ENCODE measurements at regions not wholly inside any gene's neighbourhood (a gene's known extent, or its start where the extent isn't known, plus 50 kb on each side); places are given as distances from the start of the nearest gene placed in this dataset.

DNA sequence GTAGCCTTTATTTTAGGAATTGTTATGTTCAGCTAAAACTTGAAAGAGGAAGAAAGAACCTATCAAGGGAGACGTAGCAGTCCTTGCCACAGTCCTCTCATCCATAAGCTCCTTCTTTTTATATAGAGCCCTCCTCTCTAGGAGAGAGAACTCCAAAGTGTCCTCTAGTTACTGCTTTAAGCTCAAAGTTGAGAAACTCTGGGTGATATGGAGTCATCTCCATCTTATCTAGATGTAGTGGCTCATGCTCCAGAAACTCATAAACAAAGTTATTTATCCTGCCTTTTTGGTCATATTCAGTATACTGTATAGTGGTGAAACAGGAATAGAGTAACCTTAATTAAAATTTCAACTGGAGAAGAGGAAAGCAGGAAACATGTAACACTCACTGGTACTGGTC, 90.4 kb upstream of the ATF7IP start:
- CTCF ChIA-PET = interaction anchor here (1.1 to 2.2 kb wide), 6 partner anchors 9 to 279 kb away, joined by 3 to 7 read pairs (median 3); no protein-coding TSS in a partner anchor
- no peak for DNase-seq (ENCODE audit: extremely low spot score)
- POLR2A ChIA-PET = no interaction called here
- TF ChIP-seq CTCF (IDR thresholded peaks at IDR 0.05; ENCODE audit: control extremely low read depth, extremely low read depth, low read depth, missing control alignments) = no peak

DNA sequence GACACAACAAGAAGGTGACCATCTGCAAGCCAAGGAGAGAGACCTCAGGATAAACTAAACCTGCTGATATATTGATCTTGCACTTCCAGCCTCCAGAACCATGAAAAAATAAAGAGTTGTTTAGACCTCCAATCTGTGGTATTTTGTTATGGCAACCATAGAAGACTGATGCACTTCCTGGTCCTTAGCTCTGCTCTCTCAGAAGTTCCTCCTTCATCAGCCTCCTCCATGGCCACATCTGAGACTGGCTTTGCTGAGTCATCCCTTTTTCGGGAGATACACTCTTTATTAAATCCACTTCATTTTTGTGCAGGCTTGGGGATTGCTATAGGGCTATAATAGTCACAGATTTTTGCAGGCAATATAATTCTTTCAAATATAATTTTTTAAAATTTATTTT, 89.6 kb upstream of the ATF7IP start:
- POLR2A ChIA-PET = no interaction called here
- CTCF ChIA-PET = interaction anchor here (1.3 to 2.2 kb wide), 3 partner anchors 10 to 38 kb away, joined by 5 to 7 read pairs (median 6); no protein-coding TSS in a partner anchor

GRCh38 chr12:14278294-14278953, 87.1 kb upstream of the ATF7IP start:
- DNase-seq (ENCODE audit: extremely low spot score) = peak; percentile 45
- ChIA-PET CTCF (interaction anchor here (0.9 to 1.7 kb wide), 5 partner anchors 11 to 175 kb away, joined by 3 to 4 read pairs (median 3); no protein-coding TSS in a partner anchor), POLR2A (interaction anchor here (0.6 kb wide), 2 partner anchors 10 to 1625 kb away, joined by 3 to 12 read pairs; no protein-coding TSS in a partner anchor)
- no peak for TF ChIP-seq CTCF (IDR thresholded peaks at IDR 0.05; ENCODE audit: control extremely low read depth, extremely low read depth, low read depth, missing control alignments)

More for the DNA sequence above, 89.6 kb upstream of the ATF7IP start:
- no peak for DNase-seq (ENCODE audit: extremely low spot score)
- no peak for TF ChIP-seq CTCF (IDR thresholded peaks at IDR 0.05; ENCODE audit: control extremely low read depth, extremely low read depth, low read depth, missing control alignments)

DNA sequence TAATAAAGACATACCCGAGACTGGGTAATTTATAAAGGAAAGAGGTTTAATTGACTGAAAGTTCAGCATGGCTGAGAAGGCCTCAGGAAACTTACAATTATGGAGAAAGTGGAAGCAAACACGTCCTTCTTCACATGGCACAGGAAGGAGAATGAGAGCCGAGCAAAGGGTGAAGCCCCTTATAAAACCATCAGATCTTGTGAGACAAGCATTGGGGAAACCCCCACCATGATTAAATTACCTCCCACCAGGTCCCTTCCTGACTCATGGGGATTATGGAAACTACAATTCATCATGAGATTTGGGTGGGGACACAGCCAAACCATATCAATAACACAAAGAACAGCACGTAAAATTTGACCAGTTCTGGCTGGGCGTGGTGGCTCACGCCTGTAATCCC, 85.6 kb upstream of the ATF7IP start:
- DNase-seq (ENCODE audit: extremely low spot score) = no peak
- CTCF ChIA-PET = interaction anchor here (1.5 kb wide), 1 partner anchor 17 kb away, joined by 3 read pairs; no protein-coding TSS in a partner anchor
- POLR2A ChIA-PET = interaction anchor here (0.6 kb wide), 1 partner anchor 86 kb away, joined by 6 read pairs; the partner anchor contains the start of gene ATF7IP
- TF ChIP-seq CTCF (IDR thresholded peaks at IDR 0.05; ENCODE audit: control extremely low read depth, extremely low read depth, low read depth, missing control alignments) = no peak

DNA sequence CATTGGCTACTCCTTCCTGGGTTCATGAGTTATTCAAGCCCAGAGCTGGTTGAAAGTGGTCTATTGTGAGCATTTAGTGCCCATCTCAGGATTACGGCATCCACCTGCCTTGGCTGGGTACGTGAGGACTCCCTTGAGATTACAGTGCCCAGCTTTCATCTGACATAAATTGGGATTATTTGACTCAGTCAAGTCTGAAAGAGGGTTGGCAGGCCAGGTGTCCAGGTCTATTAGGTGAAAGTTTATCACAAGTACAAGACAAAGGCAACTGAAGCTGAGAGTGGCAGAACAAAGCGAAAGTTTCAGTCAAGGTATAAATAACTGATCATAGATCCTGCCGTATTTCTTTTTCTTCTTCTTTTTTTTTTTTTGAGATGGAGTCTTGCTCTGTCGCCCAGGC, 84.6 kb upstream of the ATF7IP start:
- TF ChIP-seq CTCF (IDR thresholded peaks at IDR 0.05; ENCODE audit: control extremely low read depth, extremely low read depth, low read depth, missing control alignments) = no peak
- POLR2A ChIA-PET = interaction anchor here (0.6 kb wide), 1 partner anchor 123 kb away, joined by 3 read pairs; no protein-coding TSS in a partner anchor
- DNase-seq (ENCODE audit: extremely low spot score) = no peak
- CTCF ChIA-PET = interaction anchor here (1.1 to 1.8 kb wide), 2 partner anchors 10 to 43 kb away, joined by 3 to 4 read pairs; no protein-coding TSS in a partner anchor

- CTCF ChIA-PET = interaction anchor here (0.8 to 1.8 kb wide), 2 partner anchors 9 to 84 kb away, joined by 4 read pairs; partner anchors contain the start of gene ATF7IP
Measured at GRCh38 chr12:14281539-14281938, 83.9 kb upstream of the ATF7IP start.

More at GRCh38 chr12:14281539-14281938, 83.9 kb upstream of the ATF7IP start:
- DNase-seq (ENCODE audit: extremely low spot score) = no peak
- TF ChIP-seq CTCF (IDR thresholded peaks at IDR 0.05; ENCODE audit: control extremely low read depth, extremely low read depth, low read depth, missing control alignments) = no peak
- POLR2A ChIA-PET = no interaction called here

All from GM10248 (cell line).